ENCODE measurements at regions not wholly inside any gene's neighbourhood (a gene's known extent, or its start where the extent isn't known, plus 50 kb on each side); places are given as distances from the start of the nearest gene placed in this dataset.

- no peak overlapping the region for H3K4me3 ChIP-seq
- H3K4me1 ChIP-seq, result no peaks in the 10 kb centered on the region
- DNase-seq (ENCODE audit: extremely low spot score in 2 of 2), result no peak
- no peak overlapping the region for H3K27ac ChIP-seq
- intact Hi-C loops (cut with DNase I), result no loop called here
- H3K36me3 ChIP-seq, result no peaks in the 10 kb centered on the region
- no peak for TF ChIP-seq POLR2AphosphoS5 (IDR thresholded peaks at IDR 0.05; ENCODE audit: insufficient read depth in 1 of 2, low read depth in 1 of 2)
- no peak for TF ChIP-seq POLR2A (IDR thresholded peaks at IDR 0.05)
- no peak for TF ChIP-seq CTCF (IDR thresholded peaks at IDR 0.05)
- no peaks in the 10 kb centered on the region for H3K27me3 ChIP-seq
- no peaks in the 10 kb centered on the region for H3K9me3 ChIP-seq
Observed at GRCh38 chr16:63192980-63193379, 1156.7 kb upstream of the CDH8 start.

GRCh38 chr16:63188086-63188771 is 1152.0 kb upstream of the CDH8 start:
- intact Hi-C loops (cut with DNase I), result no loop called here
- no peaks in the 10 kb centered on the region for H3K9me3 ChIP-seq
- TF ChIP-seq POLR2A (IDR thresholded peaks at IDR 0.05) (no peak), CTCF (IDR thresholded peaks at IDR 0.05) (no peak), POLR2AphosphoS5 (IDR thresholded peaks at IDR 0.05; ENCODE audit: insufficient read depth in 1 of 2, low read depth in 1 of 2) (no peak)
- no peaks in the 10 kb centered on the region for H3K27me3 ChIP-seq
- H3K36me3 ChIP-seq, result no peaks in the 10 kb centered on the region
- no peaks in the 10 kb centered on the region for H3K4me1 ChIP-seq
- DNase-seq (ENCODE audit: extremely low spot score in 2 of 2), result no peak
- no peak overlapping the region for H3K4me3 ChIP-seq
- no peak overlapping the region for H3K27ac ChIP-seq

- Histone ChIP-seq H3K4me1 (no peaks in the 10 kb centered on the region), H3K27ac (no peak overlapping the region), H3K4me3 (no peak overlapping the region), H3K27me3 (no peaks in the 10 kb centered on the region), H3K9me3 (no peaks in the 10 kb centered on the region), H3K36me3 (no peaks in the 10 kb centered on the region)
- intact Hi-C loops (cut with DNase I), result no loop called here
- no peak for TF ChIP-seq CTCF (IDR thresholded peaks at IDR 0.05)
- TF ChIP-seq POLR2AphosphoS5 (IDR thresholded peaks at IDR 0.05; ENCODE audit: insufficient read depth in 1 of 2, low read depth in 1 of 2), result no peak
- TF ChIP-seq POLR2A (IDR thresholded peaks at IDR 0.05), result no peak
- DNase-seq (ENCODE audit: extremely low spot score in 2 of 2), result no peak
Observed at GRCh38 chr16:63187638-63188037, 1151.4 kb upstream of the CDH8 start.

GRCh38 chr16:63185235-63185780 is 1149.1 kb upstream of the CDH8 start:
- intact Hi-C loops (cut with DNase I), result no loop called here
- no peaks in the 10 kb centered on the region for H3K27me3 ChIP-seq

More at GRCh38 chr16:63185235-63185780, 1149.1 kb upstream of the CDH8 start:
- no peak for TF ChIP-seq CTCF (IDR thresholded peaks at IDR 0.05)
- no peak for TF ChIP-seq POLR2A (IDR thresholded peaks at IDR 0.05)
- TF ChIP-seq POLR2AphosphoS5 (IDR thresholded peaks at IDR 0.05; ENCODE audit: insufficient read depth in 1 of 2, low read depth in 1 of 2), result no peak
- Histone ChIP-seq H3K27ac (no peak overlapping the region), H3K4me3 (no peak overlapping the region), H3K36me3 (no peaks in the 10 kb centered on the region), H3K9me3 (no peaks in the 10 kb centered on the region), H3K4me1 (no peaks in the 10 kb centered on the region)
- DNase-seq (ENCODE audit: extremely low spot score in 2 of 2), result no peak

All from vagina (tissue), 2 donors.